GM18519 (cell line): ENCODE measurements at regions not wholly inside any gene's neighbourhood (a gene's known extent, or its start where the extent isn't known, plus 50 kb on each side); places are given as distances from the start of the nearest gene placed in this dataset.

Source experiments
- ATAC-seq: cut with Tn5 transposase; IDR thresholded peaks from one replicate; pipeline ENCODE4 v1.9.1; 2021; ENCODE audit warnings: mild to moderate bottlenecking, moderate library complexity; ENCODE audit not compliant: unreplicated experiment, low FRiP score

GRCh38 chr13:40261947-40262346 lies 404.5 kb downstream of the FOXO1 start:
- no peak for ATAC-seq

GRCh38 chr13:40269086-40269485 lies 397.4 kb downstream of the FOXO1 start:
- no peak for ATAC-seq

- no peak for ATAC-seq
These were observed 395.7 kb downstream of the FOXO1 start for GRCh38 chr13:40270726-40271125.

DNA sequence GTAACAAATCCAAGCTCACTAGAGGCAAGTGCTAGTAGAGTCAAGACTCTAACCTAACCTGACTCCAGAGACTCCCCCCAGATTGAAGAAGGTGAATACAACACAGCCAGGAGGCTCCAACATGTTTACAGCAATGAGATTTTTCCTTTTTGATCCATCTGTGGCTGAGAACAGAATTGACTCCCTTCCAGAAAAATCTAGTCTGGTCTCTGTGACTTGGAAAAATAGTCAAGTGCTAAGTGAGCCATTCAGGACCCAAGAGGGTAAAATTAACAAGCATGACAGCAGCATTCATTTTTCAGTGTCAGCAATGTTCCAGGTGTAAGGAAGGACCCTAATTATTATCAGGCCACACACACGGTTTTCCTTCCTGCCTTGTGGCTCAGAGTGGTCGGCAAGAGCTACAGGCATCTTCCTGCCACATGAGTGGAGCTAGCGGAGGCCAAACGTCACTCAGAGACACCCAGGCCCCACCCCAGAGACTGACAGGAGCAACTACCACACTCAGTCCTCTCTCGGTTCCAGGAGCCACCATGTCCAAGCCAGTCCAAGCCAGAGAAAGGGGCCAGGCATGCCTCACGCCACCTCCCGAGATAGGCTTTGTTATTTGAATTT lies 395.1 kb downstream of the FOXO1 start:
- ATAC-seq, result no peak

- ATAC-seq, result no peak
These were observed 394.3 kb downstream of the FOXO1 start for GRCh38 chr13:40271931-40272775.

DNA sequence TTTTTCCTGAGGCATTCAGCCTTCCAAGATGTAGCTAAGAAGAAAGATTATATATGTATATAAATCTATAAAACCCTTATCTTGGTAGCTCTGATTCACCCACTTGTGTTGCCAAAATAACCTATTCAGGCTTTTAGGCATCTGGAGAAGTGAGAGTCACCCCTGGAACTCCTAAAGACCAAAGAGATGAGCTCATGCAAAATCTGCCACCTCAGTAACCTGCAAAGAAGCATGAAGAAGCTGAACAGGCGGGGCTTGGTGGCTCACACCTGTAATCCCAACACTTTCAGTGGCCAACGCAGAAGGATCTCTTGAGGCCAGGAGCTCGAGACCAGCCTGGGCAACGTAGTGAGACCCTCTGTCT lies 393.7 kb downstream of the FOXO1 start:
- ATAC-seq, result no peak

GRCh38 chr13:40273253-40274025 lies 393.0 kb downstream of the FOXO1 start:
- ATAC-seq, result no peak

- ATAC-seq, result no peak
These were observed 392.3 kb downstream of the FOXO1 start for GRCh38 chr13:40274103-40274502.

DNA sequence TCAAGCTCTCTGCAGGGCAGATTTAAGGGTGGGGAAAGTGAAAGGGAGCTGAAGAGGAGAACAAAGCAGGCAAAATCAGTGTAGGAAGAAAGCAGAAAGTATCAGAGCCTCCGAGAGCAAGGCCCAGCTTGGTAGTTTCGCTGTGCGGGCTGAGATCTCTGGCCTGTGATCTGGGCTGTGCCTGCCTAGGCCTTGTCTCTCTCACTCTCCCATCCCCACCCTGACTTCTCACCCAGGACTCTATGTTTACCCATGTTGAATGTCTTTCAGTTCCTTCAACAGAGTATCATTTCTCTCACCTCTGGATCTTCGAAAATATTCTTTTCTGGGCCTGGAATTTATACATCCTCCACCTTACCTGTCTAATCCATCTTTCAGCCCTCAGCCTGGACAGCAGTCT lies 391.3 kb downstream of the FOXO1 start:
- no peak for ATAC-seq

DNA sequence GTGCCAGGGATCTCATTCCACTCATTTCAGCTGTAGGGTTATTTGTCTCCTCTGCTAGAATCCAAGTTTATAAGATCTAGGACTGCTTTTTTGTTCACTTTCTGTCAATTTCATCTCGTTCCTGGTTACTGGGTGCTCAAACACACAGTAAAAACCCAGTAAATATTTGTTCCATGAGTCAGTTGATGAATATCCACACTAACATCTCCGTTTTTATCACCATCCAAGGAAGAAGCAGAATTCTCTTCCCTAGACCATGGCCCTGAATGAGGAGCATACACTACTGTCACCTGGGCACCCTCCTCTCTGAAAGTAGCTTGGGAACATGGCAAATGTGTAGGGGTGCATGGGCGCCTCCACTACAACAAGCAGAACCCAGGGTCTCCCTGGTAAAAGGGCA lies 390.8 kb downstream of the FOXO1 start:
- no peak for ATAC-seq

- no peak for ATAC-seq
These were observed 382.8 kb downstream of the FOXO1 start for GRCh38 chr13:40283666-40284065.

- ATAC-seq, result no peak
These were observed 380.8 kb downstream of the FOXO1 start for GRCh38 chr13:40285634-40286033.

- no peak for ATAC-seq
These were observed 379.0 kb downstream of the FOXO1 start for GRCh38 chr13:40287428-40287827.

- ATAC-seq, result no peak
These were observed 378.2 kb downstream of the FOXO1 start for GRCh38 chr13:40288259-40288658.

GRCh38 chr13:40290758-40291157 lies 375.7 kb downstream of the FOXO1 start:
- ATAC-seq, result no peak

- no peak for ATAC-seq
These were observed 374.3 kb downstream of the FOXO1 start for GRCh38 chr13:40292108-40292507.

DNA sequence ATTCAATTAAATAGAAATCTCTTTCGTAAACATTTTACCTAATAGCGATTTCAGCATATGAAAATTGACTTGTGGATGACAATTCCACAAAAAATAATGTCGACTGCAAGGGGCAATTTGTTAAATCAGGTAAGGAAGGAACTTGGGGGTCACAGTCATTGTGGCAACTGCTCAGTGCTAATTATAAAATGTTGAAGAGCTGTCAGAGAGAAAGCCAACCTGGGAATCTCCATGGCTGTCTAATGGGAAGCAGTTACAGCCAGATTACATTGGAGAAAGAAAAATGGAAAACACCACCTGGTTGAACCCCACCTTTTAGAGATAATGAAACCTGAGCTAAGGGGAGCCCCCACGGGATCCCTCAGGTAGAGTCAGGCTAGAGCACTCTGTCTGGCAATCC lies 373.9 kb downstream of the FOXO1 start:
- ATAC-seq, result no peak

DNA sequence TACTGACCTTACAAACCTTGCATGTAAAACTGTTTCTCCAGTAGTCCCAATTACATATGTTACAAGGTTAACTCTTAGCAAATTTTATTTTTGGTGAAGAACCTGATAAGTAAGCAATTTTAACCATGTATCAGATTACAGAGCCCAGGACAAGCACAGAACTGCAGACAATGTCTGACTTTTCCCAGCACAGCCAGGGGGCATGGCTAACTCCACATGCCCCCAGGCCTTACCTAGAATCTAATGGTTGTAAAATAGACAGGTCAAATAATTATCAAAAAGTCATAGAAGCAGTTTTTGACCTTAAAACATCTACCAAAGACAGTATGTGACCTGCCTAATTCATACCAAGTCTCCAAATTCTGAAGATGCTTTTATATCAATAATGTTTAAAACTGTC lies 364.1 kb downstream of the FOXO1 start:
- no peak for ATAC-seq

DNA sequence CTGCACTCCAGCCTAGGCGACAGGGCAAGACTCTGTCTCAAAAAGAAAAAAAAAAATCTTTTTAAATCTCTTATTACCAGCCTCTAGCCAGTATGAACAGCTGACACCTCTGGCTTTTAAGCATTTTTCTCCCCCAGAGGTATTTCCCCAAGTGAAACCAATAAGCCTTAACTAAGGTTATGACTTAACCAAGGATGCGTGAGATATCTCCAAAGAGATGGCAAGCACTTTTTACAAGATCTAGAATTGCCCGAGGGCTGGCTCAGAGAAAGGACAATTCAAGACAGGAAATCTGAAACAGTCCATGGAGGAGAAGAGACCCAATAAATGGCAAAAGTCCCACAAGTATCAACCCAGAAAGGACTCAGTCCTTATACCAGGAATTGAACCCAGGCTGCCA lies 362.1 kb downstream of the FOXO1 start:
- ATAC-seq, result no peak

DNA sequence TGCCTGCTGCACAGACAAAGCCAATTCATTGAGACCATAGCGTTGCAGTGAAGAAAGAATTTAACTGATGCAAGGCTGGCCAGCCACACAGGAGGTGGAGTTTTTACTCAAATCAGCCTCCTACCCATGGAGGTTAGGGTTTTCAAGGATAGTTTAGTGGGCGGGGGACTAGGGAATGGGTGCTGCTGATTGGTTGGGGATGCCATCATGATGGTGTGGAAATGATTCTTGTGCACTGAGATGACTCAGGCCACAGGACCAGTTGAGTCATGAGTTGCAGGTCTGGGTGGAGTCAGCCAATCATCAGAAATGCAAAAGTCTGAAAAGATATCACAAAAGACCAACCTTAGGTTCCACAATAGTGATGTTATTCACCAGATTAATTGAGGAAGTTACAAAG lies 359.6 kb downstream of the FOXO1 start:
- no peak for ATAC-seq

DNA sequence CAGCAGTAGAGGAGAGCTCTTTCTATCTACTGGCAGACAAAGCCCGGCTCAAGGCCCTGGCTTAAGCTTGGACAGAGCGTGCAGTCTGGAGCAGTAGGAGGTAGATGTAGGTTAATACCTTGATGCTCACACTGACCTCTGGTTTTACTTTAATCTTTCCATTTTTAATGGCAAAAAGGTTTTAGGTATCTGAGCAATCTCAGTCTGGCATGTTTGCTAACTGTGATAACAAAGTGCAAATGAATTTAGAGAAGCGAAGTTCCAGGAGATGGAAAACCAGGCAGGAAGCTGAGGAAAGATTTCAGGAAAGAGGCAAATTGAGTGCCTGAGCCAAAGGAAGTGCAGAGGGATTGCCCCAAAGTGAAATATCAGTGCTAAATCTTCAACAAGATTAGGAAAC lies 356.6 kb downstream of the FOXO1 start:
- ATAC-seq, result no peak
